Islet of Langerhans (tissue), 1 donor: ENCODE measurements at regions not wholly inside any gene's neighbourhood (a gene's known extent, or its start where the extent isn't known, plus 50 kb on each side); places are given as distances from the start of the nearest gene placed in this dataset.
"Not testable (repeated sequence)": the region's sequence is repeated elsewhere in the genome, so short reads cannot be mapped to it uniquely, and the experiment has no call there.

Source experiments
- FAIRE-seq: peaks from one replicate; lab custom pipeline; 2011; peaks lifted over from hg19 to GRCh38; lab: Jason Lieb, UNC

DNA sequence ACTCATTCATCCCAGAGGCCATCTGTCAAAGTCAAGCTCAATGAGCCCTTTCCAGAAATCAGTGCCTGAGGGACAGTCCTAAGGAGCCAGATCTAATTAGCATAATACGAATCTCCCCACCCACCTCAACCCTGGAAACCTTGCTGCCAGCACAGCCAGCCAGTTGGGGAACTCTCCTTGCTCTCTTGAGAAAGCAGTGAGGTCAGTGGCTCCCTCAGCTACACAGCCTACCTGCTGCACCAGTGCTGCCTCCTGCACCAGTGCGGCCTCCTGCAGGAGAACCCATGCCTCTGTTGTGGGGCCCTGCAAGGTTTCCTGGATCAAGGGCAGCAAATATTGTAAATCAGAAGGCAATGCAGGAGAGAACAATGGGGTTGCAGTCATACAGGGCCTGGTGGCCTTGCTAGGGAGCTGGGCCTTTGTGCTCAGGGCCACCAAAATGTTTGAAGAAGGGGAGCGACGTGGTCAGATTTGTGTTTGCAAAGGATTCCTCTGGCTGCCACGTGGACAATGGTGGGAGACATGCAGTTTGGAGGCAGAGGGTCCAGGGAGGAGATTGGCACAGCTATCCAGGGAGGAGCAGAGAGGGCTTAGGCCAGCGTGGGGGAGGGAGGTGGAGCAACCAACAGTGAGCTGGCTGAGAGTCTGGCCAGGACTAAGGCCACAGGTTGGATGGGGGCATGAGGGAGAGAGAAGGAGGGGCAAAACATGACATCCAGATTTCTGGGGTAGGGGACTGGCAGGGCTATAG is 124.3 kb upstream of the MAMLD1 start:
- FAIRE-seq, result no peak

DNA sequence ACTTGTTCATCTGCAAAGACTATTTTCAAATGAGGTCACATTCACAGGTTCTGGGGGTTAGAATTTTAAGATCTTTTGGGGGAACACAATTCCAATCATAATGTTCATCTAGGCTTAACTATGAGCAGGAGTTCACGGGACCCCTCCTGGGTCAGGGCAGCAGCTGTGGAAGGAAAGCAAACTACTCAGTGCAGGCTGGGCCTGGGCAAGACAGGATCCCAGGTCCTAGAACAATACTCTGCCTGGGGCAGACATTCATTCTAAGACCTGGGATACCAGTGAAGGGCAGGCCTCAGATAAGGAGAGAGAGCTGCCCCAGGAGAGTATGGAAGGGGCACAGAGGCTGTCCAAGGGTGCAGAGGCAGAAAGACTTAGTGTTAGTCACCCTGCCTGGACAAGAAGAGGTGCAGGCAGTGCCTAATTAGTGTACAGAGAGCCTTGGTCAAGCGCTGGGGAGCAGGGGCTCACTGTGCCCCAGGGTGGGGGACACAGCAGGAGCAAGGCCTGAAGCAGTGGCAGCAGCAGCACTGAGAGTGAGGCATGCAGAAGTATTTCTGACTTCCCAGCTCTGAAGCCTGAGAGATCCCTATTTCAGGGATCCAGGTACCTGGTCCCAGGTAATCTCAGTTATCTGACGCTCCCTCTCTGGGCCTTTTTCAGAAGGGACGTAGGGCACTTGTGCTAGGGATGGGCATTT is 123.0 kb upstream of the MAMLD1 start:
- FAIRE-seq, result no peak

- FAIRE-seq, result no peak
These were observed 122.5 kb upstream of the MAMLD1 start for GRCh38 chrX:150240643-150240970.

GRCh38 chrX:150253959-150254620 is 109.0 kb upstream of the MAMLD1 start:
- no peak for FAIRE-seq

DNA sequence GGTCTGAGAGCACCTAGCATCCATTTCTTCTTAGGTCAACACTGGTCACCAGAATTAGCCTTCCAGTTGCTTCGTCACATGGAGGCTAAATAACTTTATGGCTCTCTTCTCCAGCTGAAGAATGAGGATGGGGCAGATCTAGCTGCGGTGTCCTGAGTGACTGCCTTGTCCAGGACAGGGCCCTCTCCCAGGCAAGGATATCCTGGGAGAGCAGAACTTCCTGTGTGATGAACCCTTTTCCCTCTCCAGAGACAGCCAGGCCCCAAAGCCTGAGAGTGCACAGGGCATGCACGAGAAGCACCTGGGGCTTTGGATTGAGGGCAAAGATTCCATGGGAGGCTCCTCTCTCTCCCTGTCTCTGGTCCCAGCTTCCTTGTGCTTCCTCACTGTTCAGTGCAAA is 108.2 kb upstream of the MAMLD1 start:
- FAIRE-seq, result no peak

- FAIRE-seq, result no peak
These were observed 107.4 kb upstream of the MAMLD1 start for GRCh38 chrX:150255441-150256296.

DNA sequence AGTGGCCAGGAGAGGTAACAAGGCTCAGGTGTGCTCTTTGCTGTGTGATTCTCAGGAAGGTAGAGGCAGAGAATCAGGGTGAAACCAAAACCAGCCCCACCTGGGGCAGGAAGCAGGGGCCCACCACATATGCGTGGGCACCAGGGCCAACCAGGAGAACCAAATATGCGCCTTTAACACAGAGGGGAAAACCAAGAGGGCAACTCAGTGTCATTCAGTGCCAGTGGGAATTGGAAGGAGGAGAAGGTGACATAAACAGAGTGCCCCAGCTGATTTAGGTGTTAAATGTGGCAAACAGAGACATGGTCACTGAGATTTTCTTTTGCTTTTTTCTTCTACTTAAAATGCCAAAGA is 106.8 kb upstream of the MAMLD1 start:
- no peak for FAIRE-seq

DNA sequence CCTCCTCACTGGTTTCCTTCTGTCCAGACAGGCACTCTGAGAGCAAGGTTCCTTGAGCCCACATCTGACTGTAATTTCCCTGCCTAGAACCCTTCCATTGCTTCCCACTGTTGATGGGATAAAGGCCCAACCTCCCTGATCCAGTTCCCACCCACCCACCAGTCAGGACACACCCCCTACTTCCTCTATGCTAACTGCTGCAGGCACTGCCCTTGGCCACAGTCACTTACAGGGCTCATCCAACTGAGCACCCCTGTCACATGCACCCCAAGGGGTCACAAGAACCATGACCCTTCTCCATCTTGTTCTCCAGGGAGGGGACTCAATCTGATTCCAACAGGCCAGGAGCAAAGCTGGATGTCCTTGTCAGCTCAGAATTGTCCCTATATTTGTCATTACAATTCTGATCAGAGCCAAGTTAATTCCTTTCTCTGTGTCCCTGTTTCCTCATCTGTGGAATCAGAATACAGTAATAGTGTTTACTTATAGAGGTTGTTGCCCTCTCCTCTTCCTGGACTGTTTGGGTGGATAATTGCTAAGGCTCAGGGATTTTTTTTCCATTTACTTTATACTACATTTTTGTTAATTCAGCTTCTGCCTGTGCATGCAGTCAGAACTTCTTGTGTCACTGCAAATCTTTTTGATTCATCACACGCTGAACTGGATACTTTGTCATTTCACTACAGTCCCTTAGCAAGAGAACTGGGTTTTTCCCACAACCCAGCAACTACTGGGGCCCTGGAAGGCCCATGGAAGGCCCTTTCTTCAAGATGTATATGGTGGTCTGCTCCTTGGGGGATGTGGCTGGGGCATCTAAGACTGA is 105.6 kb upstream of the MAMLD1 start:
- FAIRE-seq, result no peak

GRCh38 chrX:150258176-150258425 is 105.0 kb upstream of the MAMLD1 start:
- FAIRE-seq, result no peak

GRCh38 chrX:150258463-150259430 is 104.4 kb upstream of the MAMLD1 start:
- FAIRE-seq, result peak; percentile 74

- FAIRE-seq, result no peak
These were observed 100.7 kb upstream of the MAMLD1 start for GRCh38 chrX:150262456-150262855.

DNA sequence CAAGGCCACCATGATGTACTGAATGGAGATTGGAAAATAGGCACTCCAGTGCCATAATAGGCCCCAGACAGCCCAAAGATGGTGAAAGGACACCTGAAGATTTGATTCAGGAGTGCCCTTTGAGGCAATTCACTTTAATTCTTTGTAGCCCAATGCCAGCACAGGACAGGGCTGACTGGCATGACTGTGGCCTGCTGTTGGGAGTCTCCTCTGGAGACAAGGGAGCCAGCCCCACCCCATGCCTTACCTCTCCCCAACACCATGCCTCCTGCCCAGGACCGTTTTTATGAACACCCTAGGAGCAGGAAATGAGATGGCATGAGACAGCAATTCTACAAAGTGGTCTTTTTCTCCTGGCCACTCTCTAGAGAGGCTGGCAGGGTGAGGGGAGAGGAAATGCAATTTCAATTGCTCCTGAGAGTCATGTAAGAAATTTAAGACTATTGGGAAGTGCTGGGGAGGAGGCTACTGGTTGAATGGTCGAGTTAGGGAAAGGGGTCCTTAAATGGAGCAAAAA is 94.2 kb upstream of the MAMLD1 start:
- FAIRE-seq, result no peak

- peak; percentile 98 for FAIRE-seq
These were observed 93.4 kb upstream of the MAMLD1 start for GRCh38 chrX:150269605-150270254.

DNA sequence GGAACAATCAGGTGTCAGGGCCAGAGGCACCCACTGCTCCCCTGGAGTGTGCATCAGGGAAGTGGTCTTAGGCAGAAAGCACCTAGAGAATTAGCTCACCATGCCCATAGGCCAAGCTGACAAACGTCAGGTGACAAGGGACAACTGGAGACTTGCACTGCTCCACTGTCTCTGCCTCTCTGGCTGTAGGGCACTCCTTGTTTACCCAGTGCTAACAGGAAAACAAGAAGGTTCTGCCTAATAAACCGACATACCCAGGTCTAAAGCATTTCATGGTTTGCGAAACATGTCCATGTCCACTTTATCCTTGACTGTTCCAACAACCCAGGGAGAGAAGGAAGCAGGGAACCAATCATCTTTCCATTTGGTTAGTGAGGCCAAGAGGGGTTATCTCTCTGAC is 92.5 kb upstream of the MAMLD1 start:
- no peak for FAIRE-seq

DNA sequence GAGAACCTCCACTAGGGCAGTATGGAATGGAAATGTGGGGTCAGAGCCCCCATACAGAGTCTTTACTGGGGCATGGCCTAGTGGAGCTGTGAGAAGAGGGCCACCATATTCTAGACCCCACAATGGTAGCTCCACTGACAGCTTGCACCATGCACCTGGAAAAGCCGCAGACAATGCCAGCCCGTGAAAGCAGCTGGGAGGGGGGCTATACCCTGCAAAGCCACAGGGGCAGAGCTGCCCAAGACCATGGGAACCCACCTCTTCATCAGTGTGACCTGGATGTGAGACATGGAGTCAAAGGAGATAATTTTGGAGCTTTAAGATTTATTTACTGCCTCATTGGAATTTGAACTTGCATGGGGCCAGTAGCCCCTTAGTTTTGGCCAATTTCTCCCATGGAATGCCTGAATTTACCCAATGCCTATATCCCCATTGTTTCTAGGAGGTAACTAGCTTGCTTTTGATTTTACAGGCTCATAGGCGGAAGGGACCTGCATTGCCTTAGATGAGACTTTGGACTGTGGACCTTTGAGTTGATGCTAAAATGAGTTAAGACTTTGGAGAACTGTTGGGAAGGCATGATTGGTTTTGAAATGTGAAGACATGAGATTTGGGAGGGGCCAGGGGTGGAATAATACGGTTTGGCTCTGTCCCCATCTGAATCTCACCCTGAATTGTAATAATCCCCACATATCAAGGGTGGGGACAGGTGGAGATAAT is 89.4 kb upstream of the MAMLD1 start:
- FAIRE-seq, result not testable (repeated sequence)

GRCh38 chrX:150282953-150283352 is 80.2 kb upstream of the MAMLD1 start:
- no peak for FAIRE-seq

DNA sequence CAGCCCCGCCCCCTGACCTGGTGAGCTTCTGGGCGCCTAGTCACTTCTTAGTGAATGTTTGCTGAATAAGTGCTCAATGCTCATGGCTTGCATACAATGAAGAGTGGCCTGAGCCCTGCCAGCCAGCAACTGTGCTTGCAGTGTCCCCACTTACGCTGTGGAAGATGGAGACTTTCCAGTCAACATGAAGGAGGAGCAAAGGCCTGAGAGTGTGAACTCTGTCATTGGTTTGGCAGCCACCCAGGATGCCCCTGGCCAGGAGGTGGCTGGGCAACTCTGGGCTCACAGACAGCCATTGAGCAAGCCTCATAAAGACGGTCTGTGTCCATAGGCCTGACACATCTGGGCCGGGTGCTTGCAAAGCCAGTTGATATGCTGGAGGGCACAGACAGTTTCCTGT is 72.1 kb upstream of the MAMLD1 start:
- no peak for FAIRE-seq

DNA sequence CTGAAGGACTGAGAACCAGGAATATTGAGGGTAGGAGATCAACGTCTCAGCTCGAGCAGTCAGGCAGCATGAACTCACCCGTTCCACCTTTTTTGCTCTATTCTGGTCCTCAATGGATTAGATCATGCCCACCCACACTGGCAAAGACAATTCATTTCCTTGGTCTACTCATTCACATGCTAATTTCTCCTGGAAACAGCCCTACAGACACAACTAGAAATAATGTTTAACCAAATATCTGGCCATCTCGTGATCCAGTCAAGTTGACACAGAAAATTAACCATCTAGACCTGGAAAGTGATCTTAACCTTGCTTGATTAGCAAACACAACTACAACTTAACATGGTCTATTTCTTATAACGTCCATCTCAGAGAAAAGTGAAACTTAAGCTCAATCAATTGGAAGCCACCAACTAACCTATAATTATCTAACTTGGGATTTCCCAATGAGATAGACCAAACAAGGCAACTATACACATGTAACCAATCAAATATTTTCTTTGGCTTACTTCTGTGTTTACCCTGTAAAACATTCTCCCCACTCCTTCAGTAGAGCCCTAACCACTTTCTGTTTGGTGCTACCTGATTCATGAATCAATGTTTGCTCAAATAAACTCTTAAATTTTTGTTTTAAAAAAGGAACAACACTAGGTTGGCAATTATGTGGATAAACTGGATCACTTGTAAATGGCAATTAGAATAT is 69.7 kb upstream of the MAMLD1 start:
- peak; percentile 81 for FAIRE-seq
